HG03575 (cell line): ENCODE measurements at regions not wholly inside any gene's neighbourhood (a gene's known extent, or its start where the extent isn't known, plus 50 kb on each side); places are given as distances from the start of the nearest gene placed in this dataset.

Source experiments
- ATAC-seq: cut with Tn5 transposase; IDR thresholded peaks from one replicate; pipeline ENCODE4 v1.9.1; 2021; ENCODE audit not compliant: unreplicated experiment, insufficient number of reproducible peaks, low FRiP score; ENCODE audit errors: extremely low read depth

DNA sequence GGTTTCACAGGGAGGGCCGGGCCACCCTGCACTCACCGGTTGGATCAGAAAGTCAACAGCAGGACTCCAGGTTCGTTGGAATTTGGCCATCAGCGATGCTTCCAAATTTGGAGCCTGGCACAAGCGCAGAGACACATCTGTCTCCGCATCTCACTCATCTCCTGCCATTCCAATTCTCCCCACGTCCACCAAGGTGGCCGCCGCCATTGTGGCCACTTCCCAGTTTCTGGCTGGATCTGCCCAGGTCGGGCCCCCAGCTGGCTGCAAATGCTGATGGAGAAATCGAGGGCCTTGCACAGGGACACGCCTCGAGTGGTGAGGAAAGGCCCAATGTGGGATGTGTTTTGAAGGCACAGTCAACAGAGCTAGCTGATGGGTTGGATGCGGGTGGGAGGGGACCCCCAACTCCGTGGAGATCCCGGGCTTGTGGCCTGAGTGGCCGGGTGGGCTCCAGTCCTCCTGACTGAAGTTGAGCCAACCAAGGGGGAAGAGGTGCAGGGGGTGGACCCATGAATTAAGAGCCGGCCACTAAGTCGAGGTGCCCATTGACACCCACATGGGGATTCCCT is 102.7 kb downstream of the CRYAA start:
- no peak for ATAC-seq

DNA sequence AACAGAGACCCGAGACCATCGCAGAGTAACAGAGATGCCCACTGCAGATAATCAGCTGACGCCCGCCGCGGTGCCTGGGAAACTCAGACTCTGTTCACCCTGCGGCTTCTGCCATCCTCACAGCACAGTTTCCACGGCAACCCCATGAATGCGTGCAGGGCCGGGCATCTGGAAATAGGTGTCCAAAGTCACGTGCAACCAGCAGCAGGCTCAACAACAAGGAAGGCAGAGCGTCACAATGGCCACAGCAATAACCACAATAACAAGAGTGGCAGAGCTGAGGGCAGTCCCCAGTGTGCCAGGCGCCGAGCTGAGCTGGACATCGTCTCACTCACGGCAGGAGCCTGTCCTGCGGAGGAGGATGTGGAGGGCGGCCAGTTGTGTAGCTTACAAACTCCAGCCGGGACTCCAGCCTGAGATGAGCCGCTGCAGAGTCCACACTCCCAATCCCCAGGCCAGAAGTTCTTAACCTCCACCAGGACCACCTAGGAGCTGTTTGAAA is 102.0 kb downstream of the CRYAA start:
- ATAC-seq = no peak

DNA sequence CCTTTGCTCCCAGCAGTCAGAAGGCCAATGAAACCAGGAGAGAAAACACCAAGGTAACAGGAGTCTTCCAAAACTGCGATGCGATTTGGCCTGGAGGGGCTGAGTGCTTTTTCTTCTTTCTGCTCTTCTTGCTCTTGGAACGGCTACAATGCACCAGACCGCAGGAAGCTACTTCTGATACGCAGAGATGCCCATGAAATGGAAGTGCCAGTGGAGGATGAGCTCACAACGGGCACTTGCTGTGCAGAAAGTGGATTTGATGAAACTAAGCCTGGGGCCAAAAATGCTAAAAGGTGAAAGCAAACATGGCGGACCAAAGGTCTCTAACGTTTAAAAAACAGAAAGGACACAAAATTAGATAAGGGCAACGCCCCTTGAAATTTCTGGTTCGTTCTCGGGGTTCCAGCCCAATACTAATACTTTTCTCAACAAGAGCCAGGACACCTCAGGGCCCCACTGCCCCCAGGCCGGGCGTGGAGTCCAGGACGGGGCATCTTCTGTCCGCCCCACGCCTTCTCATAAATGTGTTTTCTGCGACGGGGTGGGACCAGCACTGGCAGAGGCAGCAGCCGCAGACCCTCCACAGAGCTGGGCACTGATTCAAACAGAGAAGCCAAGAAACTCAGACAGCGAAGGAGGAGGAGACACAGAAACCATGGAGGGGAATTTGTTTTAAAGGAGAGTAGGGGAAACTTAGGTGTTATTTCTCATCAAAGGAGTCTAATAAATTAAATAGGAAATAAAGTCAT is 101.3 kb downstream of the CRYAA start:
- ATAC-seq = no peak

DNA sequence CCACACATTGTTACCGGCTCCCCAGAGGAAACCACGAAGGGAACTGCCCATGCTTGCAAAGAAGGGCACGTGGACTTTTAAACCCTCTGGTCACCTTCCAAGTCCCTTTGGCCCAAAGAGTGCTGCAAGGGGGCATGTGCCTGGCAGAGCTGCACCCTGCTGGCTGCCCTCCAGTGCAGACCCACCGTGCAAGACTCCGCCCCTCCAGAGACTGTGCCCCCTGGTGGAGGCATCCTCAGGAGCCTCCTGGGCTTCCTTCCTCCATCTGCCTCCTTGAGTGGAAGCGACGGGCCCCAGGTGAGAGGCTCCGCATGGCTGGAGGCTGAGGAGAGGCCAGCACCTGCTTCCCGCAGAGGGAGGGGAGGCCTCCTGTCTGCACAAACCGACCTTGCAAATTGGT is 100.6 kb downstream of the CRYAA start:
- ATAC-seq = no peak

DNA sequence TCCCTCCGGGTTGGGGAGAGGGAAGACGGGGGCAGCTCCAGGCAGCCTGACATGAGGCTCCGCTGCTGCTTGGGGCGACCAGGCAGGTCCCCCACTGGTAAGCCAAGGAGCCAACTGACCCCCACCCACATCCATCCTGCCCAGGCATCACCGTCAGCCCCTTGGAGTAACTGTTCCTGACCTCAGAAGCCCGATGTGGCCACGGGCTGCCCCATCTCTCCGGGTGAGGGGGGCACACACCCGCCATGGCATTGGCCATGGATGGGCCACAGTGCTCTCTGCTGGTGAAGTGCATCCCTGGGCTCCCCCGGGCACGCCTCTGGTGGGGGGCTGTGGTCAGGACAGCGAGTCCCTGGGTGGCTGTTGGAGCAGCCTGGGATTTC is 100.0 kb downstream of the CRYAA start:
- no peak for ATAC-seq

DNA sequence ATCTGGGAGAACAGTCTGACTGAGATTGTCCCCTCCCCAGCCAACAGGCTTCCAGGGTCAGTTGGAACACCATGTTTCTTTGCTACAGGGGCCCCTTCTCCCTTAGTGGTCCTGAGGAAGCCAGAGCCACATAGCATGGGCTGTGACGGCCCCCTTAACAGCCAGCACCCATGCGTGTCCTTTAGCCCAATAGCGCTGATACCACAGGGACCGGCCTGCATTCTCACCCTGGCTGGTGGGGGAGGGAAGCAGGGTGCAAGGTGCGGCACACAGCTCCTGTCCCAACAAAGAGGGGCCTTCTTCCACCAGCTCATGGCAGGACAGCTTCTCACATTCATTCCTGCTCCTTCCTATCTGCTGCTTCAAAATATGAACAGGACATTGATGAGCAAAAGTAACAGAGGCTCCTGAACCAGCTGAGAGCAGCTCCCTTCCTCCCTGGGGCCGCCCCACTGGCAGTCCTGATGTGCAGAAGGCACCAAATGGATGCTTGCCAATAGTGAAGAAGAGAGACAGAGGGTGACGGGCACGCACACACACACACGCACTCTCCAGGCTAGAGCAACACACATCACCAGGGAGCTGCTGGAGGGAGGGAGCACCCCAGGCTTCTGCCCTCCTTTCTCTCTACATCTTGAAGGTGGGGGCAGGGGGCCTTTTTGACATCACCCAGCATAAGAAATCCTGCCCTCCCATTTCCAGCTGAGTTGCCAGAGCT is 99.4 kb downstream of the CRYAA start:
- ATAC-seq = no peak

DNA sequence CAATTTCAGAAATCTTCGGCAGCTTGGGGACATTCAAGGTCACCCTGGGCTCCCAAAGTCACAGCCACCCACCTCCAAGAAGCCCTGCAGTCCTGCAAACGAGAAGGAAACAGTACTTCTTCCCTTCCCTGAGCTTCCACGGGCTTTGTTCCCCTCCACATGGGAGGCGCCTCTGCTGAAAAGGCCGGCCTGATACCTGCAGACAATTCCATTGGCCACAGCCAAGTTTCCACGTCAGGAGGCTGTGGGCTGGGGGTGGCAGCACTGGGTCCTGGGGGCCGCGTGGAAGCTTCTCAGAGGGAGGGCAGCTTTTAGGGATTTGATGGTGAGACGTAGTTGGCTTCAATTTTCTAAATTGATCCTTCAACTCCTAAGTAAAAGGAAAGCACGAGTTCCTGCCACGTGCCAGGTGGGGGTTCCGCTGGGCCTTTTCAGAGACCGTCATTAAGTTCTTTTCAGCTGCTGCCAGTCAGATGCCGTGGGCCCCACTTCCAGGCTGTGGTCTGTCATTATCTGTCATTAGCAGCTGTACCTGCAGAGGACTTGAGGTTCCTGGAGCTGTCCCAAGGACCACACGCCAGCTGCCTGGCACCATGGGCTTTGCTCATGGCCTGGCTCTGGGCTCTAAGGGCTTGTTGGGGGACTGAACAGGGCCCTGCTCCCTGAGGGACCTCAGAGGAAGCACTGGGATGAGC is 98.7 kb downstream of the CRYAA start:
- no peak for ATAC-seq

DNA sequence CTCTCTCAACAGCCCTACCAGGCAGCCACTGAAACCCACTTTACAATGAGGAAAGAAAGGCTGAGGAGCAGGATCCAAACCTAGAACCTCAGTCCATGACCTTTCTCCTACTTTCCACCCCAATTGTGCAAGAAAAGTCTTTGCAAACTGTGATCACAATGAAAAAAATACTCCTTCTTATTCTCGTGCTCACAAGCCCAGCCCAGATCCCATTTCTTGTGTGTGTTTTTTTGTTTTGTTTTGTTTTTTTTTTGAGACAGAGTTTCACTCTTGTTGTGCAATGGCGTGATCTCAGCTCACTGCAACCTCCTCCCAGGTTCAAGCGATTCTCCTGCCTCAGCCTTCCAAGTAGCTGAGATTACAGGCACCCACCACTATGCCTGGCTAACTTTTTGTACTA is 97.7 kb downstream of the CRYAA start:
- no peak for ATAC-seq

DNA sequence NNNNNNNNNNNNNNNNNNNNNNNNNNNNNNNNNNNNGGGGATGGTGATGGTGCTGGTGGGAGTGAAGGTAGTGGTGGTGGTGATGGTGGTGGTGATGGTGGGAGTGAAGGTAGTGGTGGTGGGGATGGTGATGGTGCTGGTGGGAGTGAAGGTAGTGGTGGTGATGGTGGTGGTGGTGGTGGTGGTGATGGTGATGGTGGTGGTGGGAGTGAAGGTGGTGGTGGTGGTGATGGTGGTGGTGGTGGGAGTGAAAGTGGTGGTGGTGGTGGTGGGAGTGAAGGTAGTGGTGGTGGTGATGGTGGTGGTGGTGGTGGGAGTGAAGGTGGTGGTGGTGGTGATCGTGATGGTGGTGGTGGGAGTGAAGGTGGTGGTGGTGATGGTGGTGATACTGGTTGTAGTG is 93.6 kb downstream of the CRYAA start:
- ATAC-seq = no peak
